HEK293 (cell line): ENCODE measurements at regions not wholly inside any gene's neighbourhood (a gene's known extent, or its start where the extent isn't known, plus 50 kb on each side); places are given as distances from the start of the nearest gene placed in this dataset.

Experiments
- CTCF ChIP-seq: fragments of 450-650 bp; formaldehyde crosslinking; IDR thresholded peaks from 2 replicates; pipeline ENCODE4 v1.5.1; 2016; ENCODE audit warnings: missing biosample characterization, missing genetic modification characterization
- SETDB1 ChIP-seq: IDR thresholded peaks from one replicate; pipeline ENCODE4 v1.6.1; 2017; ENCODE audit warnings: mild to moderate bottlenecking, low read length, moderate library complexity, mixed read lengths; ENCODE audit not compliant: insufficient read length
- TCF7L2 ChIP-seq: IDR thresholded peaks from 2 replicates; pipeline ENCODE4 v1.6.1; 2011; ENCODE audit warnings: low read depth, mild to moderate bottlenecking, inconsistent platforms, low read length, moderate library complexity, borderline replicate concordance
- ZFP37 ChIP-seq: fragments of 450-650 bp; formaldehyde crosslinking; IDR thresholded peaks from 2 replicates; pipeline ENCODE4 v1.5.1; 2016; ENCODE audit warnings: missing biosample characterization, missing genetic modification characterization
- ZNF121 ChIP-seq: fragments of 450-650 bp; formaldehyde crosslinking; IDR thresholded peaks from 2 replicates; pipeline ENCODE4 v1.5.1; 2016; ENCODE audit warnings: missing biosample characterization, missing genetic modification characterization
- ZNF146 ChIP-seq: fragments of 450-650 bp; formaldehyde crosslinking; IDR thresholded peaks from 2 replicates; pipeline ENCODE4 v1.5.1; 2016; ENCODE audit warnings: missing biosample characterization, missing genetic modification characterization
- ZNF24 ChIP-seq: fragments of 450-650 bp; formaldehyde crosslinking; IDR thresholded peaks from 2 replicates; pipeline ENCODE4 v1.5.1; 2016; ENCODE audit warnings: missing biosample characterization, missing genetic modification characterization
- ZNF274 ChIP-seq, 2 experiments: fragments of 200-500 bp in 1 of 2; fragments of 450-650 bp in 1 of 2; sonication (Bioruptor generic) in 1 of 2; formaldehyde crosslinking in 1 of 2; IDR thresholded peaks; 2 replicates each; pipeline versions ENCODE4 v1.5.1 to v1.6.1; 2014 to 2016; ENCODE audit warnings: borderline replicate concordance in 1 of 2, inconsistent platforms in 1 of 2, low read length in 1 of 2, missing biosample characterization in 1 of 2, missing genetic modification characterization in 1 of 2
- ZNF341 ChIP-seq: fragments of 450-650 bp; formaldehyde crosslinking; IDR thresholded peaks from 2 replicates; pipeline ENCODE4; 2016; ENCODE audit warnings: low read depth, missing biosample characterization, missing genetic modification characterization
- ZNF398 ChIP-seq: fragments of 450-650 bp; formaldehyde crosslinking; IDR thresholded peaks from 2 replicates; pipeline ENCODE4 v1.5.1; 2017; ENCODE audit warnings: missing biosample characterization, missing genetic modification characterization
- ZNF580 ChIP-seq: fragments of 450-650 bp; formaldehyde crosslinking; IDR thresholded peaks from 2 replicates; pipeline ENCODE4 v1.5.1; 2016; ENCODE audit warnings: missing biosample characterization, missing genetic modification characterization
- TF ChIP-seq, protein P1 (sequence below): fragments of 450-650 bp; IDR thresholded peaks from 2 replicates; pipeline ENCODE4 v1.5.1; 2018; ENCODE audit warnings: missing biosample characterization, mild to moderate bottlenecking, missing genetic modification characterization

GRCh38 chr2:10211844-10212422, 89.4 kb downstream of the RRM2 start:
- TF ChIP-seq SETDB1 = no peak
- TF ChIP-seq ZNF580 (tag by site-specific recombination) = no peak
- no peak for TF ChIP-seq ZNF341
- TF ChIP-seq CTCF (tag by site-specific recombination) = no peak
- no peak for TF ChIP-seq ZNF121 (tag by site-specific recombination)
- TF ChIP-seq, protein P1, sequence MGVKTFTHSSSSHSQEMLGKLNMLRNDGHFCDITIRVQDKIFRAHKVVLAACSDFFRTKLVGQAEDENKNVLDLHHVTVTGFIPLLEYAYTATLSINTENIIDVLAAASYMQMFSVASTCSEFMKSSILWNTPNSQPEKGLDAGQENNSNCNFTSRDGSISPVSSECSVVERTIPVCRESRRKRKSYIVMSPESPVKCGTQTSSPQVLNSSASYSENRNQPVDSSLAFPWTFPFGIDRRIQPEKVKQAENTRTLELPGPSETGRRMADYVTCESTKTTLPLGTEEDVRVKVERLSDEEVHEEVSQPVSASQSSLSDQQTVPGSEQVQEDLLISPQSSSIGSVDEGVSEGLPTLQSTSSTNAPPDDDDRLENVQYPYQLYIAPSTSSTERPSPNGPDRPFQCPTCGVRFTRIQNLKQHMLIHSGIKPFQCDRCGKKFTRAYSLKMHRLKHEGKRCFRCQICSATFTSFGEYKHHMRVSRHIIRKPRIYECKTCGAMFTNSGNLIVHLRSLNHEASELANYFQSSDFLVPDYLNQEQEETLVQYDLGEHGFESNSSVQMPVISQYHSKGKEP (tag by site-specific recombination) = no peak
- no peak for TF ChIP-seq ZNF274 (IDR thresholded peaks at IDR 0.05; ENCODE audit: low read length)
- TF ChIP-seq ZNF274 (tag by site-specific recombination; IDR thresholded peaks at IDR 0.05; ENCODE audit: borderline replicate concordance) = no peak
- no peak for TF ChIP-seq ZNF398 (tag by site-specific recombination)
- TF ChIP-seq ZFP37 (tag by site-specific recombination) = no peak
- no peak for TF ChIP-seq ZNF146 (tag by site-specific recombination)
- no peak for TF ChIP-seq ZNF24 (tag by site-specific recombination)
- TF ChIP-seq TCF7L2 = no peak
